ENCODE measurements at regions not wholly inside any gene's neighbourhood (a gene's known extent, or its start where the extent isn't known, plus 50 kb on each side); places are given as distances from the start of the nearest gene placed in this dataset.
"Not testable (repeated sequence)": the region's sequence is repeated elsewhere in the genome, so short reads cannot be mapped to it uniquely, and the experiment has no call there.

DNA sequence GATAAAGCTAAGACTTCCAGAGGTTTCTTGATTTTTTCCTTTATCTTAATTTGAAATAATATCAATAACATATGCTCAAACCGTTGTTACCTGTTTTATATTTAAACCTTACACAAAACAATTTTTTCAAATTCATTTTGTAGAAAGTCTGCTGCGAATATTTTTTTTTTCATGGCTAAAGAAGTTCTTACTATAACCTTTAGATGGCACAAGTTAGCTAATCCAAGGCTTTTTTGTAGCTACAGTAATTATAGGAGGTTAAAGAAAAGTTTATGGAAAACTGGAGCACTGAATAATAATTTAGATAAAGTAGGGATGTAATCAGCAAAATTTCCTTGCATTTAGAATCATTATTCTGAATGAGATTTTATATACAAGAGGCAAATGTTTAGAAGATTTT, 78.0 kb upstream of the PNPT1 start:
- Histone ChIP-seq H3K4me3 (ENCODE audit: low read length in 2 of 2) (no peak overlapping the region), H3K36me3 (ENCODE audit: insufficient read depth, low read length) (no peaks in the 10 kb centered on the region), H3K4me1 (ENCODE audit: insufficient read depth, low read length) (no peaks in the 10 kb centered on the region), H3K27me3 (ENCODE audit: insufficient read depth, low read length) (no peaks in the 10 kb centered on the region), H3K27ac (ENCODE audit: low read depth, low read length) (no peak overlapping the region), H3K9me3 (ENCODE audit: control insufficient read depth in 1 of 2, low read length in 2 of 2) (no peaks in the 10 kb centered on the region)
- no peak overlapping the region for H3K27ac Mint-ChIP-seq
- CTCF ChIA-PET (ENCODE audit: partially characterized antibody), result no interaction called here
- H3K4me1 Mint-ChIP-seq, result no peaks in the 10 kb centered on the region
- H3K4me3 Mint-ChIP-seq, result no peak overlapping the region
- H3K36me3 Mint-ChIP-seq, result no peaks in the 10 kb centered on the region
- peaks cover 0 to 7% (median 1%) of the 10 kb centered on the region in 8 donors for H3K9me3 Mint-ChIP-seq
- intact Hi-C loops (cut with micrococcal nuclease), result no loop called here
- POLR2A ChIA-PET (ENCODE audit: partially characterized antibody), result no interaction called here
- peaks cover 3 to 4% of the 10 kb centered on the region in 2 donors for H3K27me3 Mint-ChIP-seq
- no peak for DNase-seq

GRCh38 chr2:55768991-55769390, 75.3 kb upstream of the PNPT1 start:
- Histone ChIP-seq H3K4me1 (ENCODE audit: insufficient read depth, low read length) (no peaks in the 10 kb centered on the region), H3K36me3 (ENCODE audit: insufficient read depth, low read length) (no peaks in the 10 kb centered on the region), H3K27me3 (ENCODE audit: insufficient read depth, low read length) (no peaks in the 10 kb centered on the region), H3K9me3 (ENCODE audit: control insufficient read depth in 1 of 2, low read length in 2 of 2) (no peaks in the 10 kb centered on the region), H3K4me3 (ENCODE audit: low read length in 2 of 2) (no peak overlapping the region), H3K27ac (ENCODE audit: low read depth, low read length) (no peak overlapping the region)
- peaks cover 6 to 9% of the 10 kb centered on the region in 2 donors for H3K27me3 Mint-ChIP-seq
- no peaks in the 10 kb centered on the region for H3K4me1 Mint-ChIP-seq
- intact Hi-C loops (cut with micrococcal nuclease), result no loop called here
- POLR2A ChIA-PET (ENCODE audit: partially characterized antibody), result no interaction called here
- no peaks in the 10 kb centered on the region for H3K36me3 Mint-ChIP-seq
- DNase-seq, result no peak
- H3K27ac Mint-ChIP-seq, result no peak overlapping the region
- CTCF ChIA-PET (ENCODE audit: partially characterized antibody), result no interaction called here
- H3K4me3 Mint-ChIP-seq, result no peak overlapping the region
- H3K9me3 Mint-ChIP-seq, result no peaks in the 10 kb centered on the region

DNA sequence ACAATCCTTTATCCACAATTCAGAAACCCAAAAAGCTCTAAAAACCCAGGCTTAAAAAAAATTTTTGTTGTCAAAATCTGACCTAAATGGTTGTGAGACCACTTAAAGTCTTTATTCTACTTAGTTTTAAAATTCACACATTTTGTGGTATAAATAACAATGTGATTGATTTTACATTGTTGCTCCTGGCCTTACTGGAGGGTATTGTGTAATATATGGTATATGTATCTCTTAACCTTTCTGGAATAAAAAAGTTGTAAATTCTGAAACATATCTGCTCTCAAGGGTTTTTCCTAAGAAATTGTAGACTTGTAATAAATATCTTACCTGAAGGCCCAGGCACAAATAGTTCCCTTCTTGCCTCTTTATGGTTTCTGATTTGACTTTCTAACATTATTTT, 73.3 kb upstream of the PNPT1 start:
- H3K4me1 Mint-ChIP-seq, result no peaks in the 10 kb centered on the region
- no peaks in the 10 kb centered on the region for H3K9me3 Mint-ChIP-seq

DNA sequence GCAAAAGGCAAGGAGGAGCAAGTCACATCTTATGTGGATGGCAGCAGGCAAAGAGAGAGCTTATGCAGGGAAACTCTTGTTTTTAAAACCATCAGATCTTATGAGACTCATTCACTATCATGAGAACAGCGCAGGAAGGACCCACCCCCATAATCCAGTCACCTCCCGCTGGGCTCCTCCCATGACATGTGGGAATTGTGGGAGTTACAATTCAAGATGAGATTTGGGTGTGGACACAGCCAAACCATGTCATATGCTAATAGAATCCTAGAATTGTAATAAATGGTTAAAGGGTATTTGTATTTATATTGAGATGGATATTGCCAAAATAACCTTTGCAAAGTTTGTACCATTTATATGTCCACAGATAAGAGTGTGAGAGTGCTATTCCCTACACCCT, 72.1 kb upstream of the PNPT1 start:
- H3K9me3 ChIP-seq (ENCODE audit: control insufficient read depth in 1 of 2, low read length in 2 of 2); H3K36me3 Mint-ChIP-seq; H3K4me3 Mint-ChIP-seq; H3K4me1 Mint-ChIP-seq; H3K4me1 ChIP-seq (ENCODE audit: insufficient read depth, low read length); H3K27ac ChIP-seq (ENCODE audit: low read depth, low read length); H3K27ac Mint-ChIP-seq; H3K27me3 ChIP-seq (ENCODE audit: insufficient read depth, low read length); H3K9me3 Mint-ChIP-seq; H3K4me3 ChIP-seq (ENCODE audit: low read length in 2 of 2); CTCF ChIA-PET (ENCODE audit: partially characterized antibody); intact Hi-C loops (cut with micrococcal nuclease); DNase-seq; POLR2A ChIA-PET (ENCODE audit: partially characterized antibody); H3K36me3 ChIP-seq (ENCODE audit: insufficient read depth, low read length): not testable (repeated sequence)
- H3K27me3 Mint-ChIP-seq, result peaks cover 6 to 20% of the 10 kb centered on the region in 2 donors

More for the DNA sequence above, 73.3 kb upstream of the PNPT1 start:
- Mint-ChIP-seq H3K4me3 (no peak overlapping the region), H3K36me3 (no peaks in the 10 kb centered on the region), H3K27ac (no peak overlapping the region), H3K27me3 (peaks cover 6 to 16% of the 10 kb centered on the region in 2 donors)
- ChIA-PET POLR2A (ENCODE audit: partially characterized antibody) (no interaction called here), CTCF (ENCODE audit: partially characterized antibody) (no interaction called here)
- Histone ChIP-seq H3K27me3 (ENCODE audit: insufficient read depth, low read length) (no peaks in the 10 kb centered on the region), H3K27ac (ENCODE audit: low read depth, low read length) (no peak overlapping the region), H3K9me3 (ENCODE audit: control insufficient read depth in 1 of 2, low read length in 2 of 2) (no peaks in the 10 kb centered on the region), H3K4me3 (ENCODE audit: low read length in 2 of 2) (no peak overlapping the region), H3K36me3 (ENCODE audit: insufficient read depth, low read length) (no peaks in the 10 kb centered on the region), H3K4me1 (ENCODE audit: insufficient read depth, low read length) (no peaks in the 10 kb centered on the region)
- intact Hi-C loops (cut with micrococcal nuclease), result no loop called here
- DNase-seq, result no peak

GRCh38 chr2:55763721-55764120, 70.1 kb upstream of the PNPT1 start:
- Mint-ChIP-seq H3K4me3 (no peak overlapping the region), H3K36me3 (no peaks in the 10 kb centered on the region), H3K9me3 (peaks cover 0 to 3% (median 0%) of the 10 kb centered on the region in 8 donors), H3K4me1 (no peaks in the 10 kb centered on the region), H3K27me3 (peaks cover 4 to 22% of the 10 kb centered on the region in 2 donors), H3K27ac (no peak overlapping the region)
- H3K27ac ChIP-seq (ENCODE audit: low read depth, low read length), result no peak overlapping the region
- no peaks in the 10 kb centered on the region for H3K27me3 ChIP-seq (ENCODE audit: insufficient read depth, low read length)
- no peak for DNase-seq
- CTCF ChIA-PET (ENCODE audit: partially characterized antibody), result no interaction called here
- H3K9me3 ChIP-seq (ENCODE audit: control insufficient read depth in 1 of 2, low read length in 2 of 2), result no peaks in the 10 kb centered on the region
- H3K4me3 ChIP-seq (ENCODE audit: low read length in 2 of 2), result no peak overlapping the region
- POLR2A ChIA-PET (ENCODE audit: partially characterized antibody), result no interaction called here
- no peaks in the 10 kb centered on the region for H3K36me3 ChIP-seq (ENCODE audit: insufficient read depth, low read length)
- no peaks in the 10 kb centered on the region for H3K4me1 ChIP-seq (ENCODE audit: insufficient read depth, low read length)
- intact Hi-C loops (cut with micrococcal nuclease), result no loop called here

DNA sequence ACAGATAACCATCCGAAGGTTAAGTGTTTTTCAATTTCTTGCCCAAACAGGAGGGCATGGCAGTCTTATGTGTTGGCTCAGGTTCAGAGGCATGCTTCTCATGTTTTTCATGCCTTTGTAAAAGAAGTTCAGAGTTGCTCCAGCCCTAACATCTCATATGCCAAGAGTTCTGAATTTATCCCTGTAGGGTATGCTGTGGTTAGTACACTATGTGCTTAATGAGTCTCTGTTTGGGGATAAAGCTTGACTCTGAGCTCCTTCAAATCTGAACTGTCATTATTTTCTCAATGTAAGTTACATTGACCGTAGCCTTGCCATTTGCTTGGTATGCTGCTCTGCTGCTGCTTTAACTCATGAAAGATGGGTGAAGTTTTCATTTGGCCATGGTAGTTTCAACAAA, 67.9 kb upstream of the PNPT1 start:
- no peak for DNase-seq
- Histone ChIP-seq H3K4me3 (ENCODE audit: low read length in 2 of 2) (no peak overlapping the region), H3K4me1 (ENCODE audit: insufficient read depth, low read length) (no peaks in the 10 kb centered on the region), H3K27me3 (ENCODE audit: insufficient read depth, low read length) (no peaks in the 10 kb centered on the region), H3K27ac (ENCODE audit: low read depth, low read length) (no peak overlapping the region), H3K9me3 (ENCODE audit: control insufficient read depth in 1 of 2, low read length in 2 of 2) (no peaks in the 10 kb centered on the region), H3K36me3 (ENCODE audit: insufficient read depth, low read length) (no peaks in the 10 kb centered on the region)
- H3K36me3 Mint-ChIP-seq, result no peaks in the 10 kb centered on the region
- peaks cover 0 to 3% (median 0%) of the 10 kb centered on the region in 8 donors for H3K9me3 Mint-ChIP-seq
- POLR2A ChIA-PET (ENCODE audit: partially characterized antibody), result no interaction called here
- intact Hi-C loops (cut with micrococcal nuclease), result no loop called here
- H3K27ac Mint-ChIP-seq, result no peak overlapping the region
- no peaks in the 10 kb centered on the region for H3K4me1 Mint-ChIP-seq
- peaks cover 4 to 23% of the 10 kb centered on the region in 2 donors for H3K27me3 Mint-ChIP-seq
- H3K4me3 Mint-ChIP-seq, result no peak overlapping the region
- CTCF ChIA-PET (ENCODE audit: partially characterized antibody), result no interaction called here

DNA sequence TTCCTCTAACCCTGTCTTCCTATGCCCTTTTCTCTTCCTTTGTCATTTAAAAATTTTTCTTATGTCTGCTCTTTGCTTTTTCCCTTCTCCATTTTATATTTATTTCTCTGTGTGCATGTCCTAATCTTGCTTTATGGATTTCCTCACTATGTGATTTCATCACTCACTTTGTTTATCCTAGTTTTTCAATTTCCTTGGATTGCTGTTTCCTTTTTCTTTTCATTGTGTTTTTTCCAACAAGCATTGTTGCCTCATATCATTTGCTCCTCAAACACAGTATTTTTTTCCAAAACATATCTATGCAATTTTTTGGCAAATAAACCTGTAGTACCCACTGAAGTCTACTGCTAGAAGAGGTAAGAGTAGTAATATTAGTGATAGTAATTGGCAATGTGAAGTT, 67.4 kb upstream of the PNPT1 start:
- H3K4me3 Mint-ChIP-seq, result no peak overlapping the region

DNA sequence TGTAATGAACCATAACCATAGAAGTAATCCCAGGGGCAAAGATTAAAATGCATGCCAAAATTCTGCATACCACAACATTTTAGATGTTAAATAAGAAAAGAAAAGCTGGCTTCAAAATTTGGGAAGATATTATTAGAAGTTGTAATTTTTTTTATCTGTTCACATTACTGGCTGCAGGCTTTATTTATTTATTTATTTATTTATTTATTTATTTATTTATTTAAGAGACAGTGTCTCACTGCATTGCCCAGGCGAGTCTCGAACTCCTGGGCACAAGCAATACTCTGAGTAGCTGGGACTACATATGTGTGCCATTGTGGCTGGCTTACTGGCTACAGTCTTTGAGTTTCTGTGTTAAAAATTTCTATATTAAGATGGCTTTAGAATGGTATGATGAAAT, 66.5 kb upstream of the PNPT1 start:
- H3K27ac ChIP-seq (ENCODE audit: low read depth, low read length), result no peak overlapping the region
- no peaks in the 10 kb centered on the region for H3K36me3 Mint-ChIP-seq
- H3K36me3 ChIP-seq (ENCODE audit: insufficient read depth, low read length), result no peaks in the 10 kb centered on the region
- H3K9me3 ChIP-seq (ENCODE audit: control insufficient read depth in 1 of 2, low read length in 2 of 2), result no peaks in the 10 kb centered on the region
- DNase-seq, result no peak
- intact Hi-C loops (cut with micrococcal nuclease), result no loop called here
- ChIA-PET CTCF (ENCODE audit: partially characterized antibody) (no interaction called here), POLR2A (ENCODE audit: partially characterized antibody) (no interaction called here)
- H3K4me1 ChIP-seq (ENCODE audit: insufficient read depth, low read length), result no peaks in the 10 kb centered on the region
- H3K4me3 ChIP-seq (ENCODE audit: low read length in 2 of 2), result no peak overlapping the region
- H3K4me1 Mint-ChIP-seq, result no peaks in the 10 kb centered on the region
- peaks cover 2 to 17% of the 10 kb centered on the region in 2 donors for H3K27me3 Mint-ChIP-seq
- H3K9me3 Mint-ChIP-seq, result peaks cover 0 to 3% (median 0%) of the 10 kb centered on the region in 8 donors
- no peak overlapping the region for H3K4me3 Mint-ChIP-seq
- no peak overlapping the region for H3K27ac Mint-ChIP-seq
- no peaks in the 10 kb centered on the region for H3K27me3 ChIP-seq (ENCODE audit: insufficient read depth, low read length)

More for the DNA sequence above, 67.4 kb upstream of the PNPT1 start:
- ChIA-PET CTCF (ENCODE audit: partially characterized antibody) (no interaction called here), POLR2A (ENCODE audit: partially characterized antibody) (no interaction called here)
- Mint-ChIP-seq H3K27me3 (peaks cover 4 to 23% of the 10 kb centered on the region in 2 donors), H3K9me3 (peaks cover 0 to 3% (median 0%) of the 10 kb centered on the region in 8 donors), H3K4me1 (no peaks in the 10 kb centered on the region), H3K36me3 (no peaks in the 10 kb centered on the region), H3K27ac (no peak overlapping the region)
- Histone ChIP-seq H3K4me3 (ENCODE audit: low read length in 2 of 2) (no peak overlapping the region), H3K36me3 (ENCODE audit: insufficient read depth, low read length) (no peaks in the 10 kb centered on the region), H3K27ac (ENCODE audit: low read depth, low read length) (no peak overlapping the region), H3K27me3 (ENCODE audit: insufficient read depth, low read length) (no peaks in the 10 kb centered on the region), H3K4me1 (ENCODE audit: insufficient read depth, low read length) (no peaks in the 10 kb centered on the region), H3K9me3 (ENCODE audit: control insufficient read depth in 1 of 2, low read length in 2 of 2) (no peaks in the 10 kb centered on the region)
- intact Hi-C loops (cut with micrococcal nuclease), result no loop called here
- no peak for DNase-seq

Measured in CD4-positive, alpha-beta memory T cell (primary cell).